ENCODE measurements at regions not wholly inside any gene's neighbourhood (a gene's known extent, or its start where the extent isn't known, plus 50 kb on each side); places are given as distances from the start of the nearest gene placed in this dataset.

GRCh38 chr10:113446739-113447138 lies 106.1 kb upstream of the HABP2 start:
- no peak for DNase-seq

- no peak for DNase-seq
Measured at GRCh38 chr10:113447278-113447677, 105.6 kb upstream of the HABP2 start.

GRCh38 chr10:113449006-113449695 lies 103.7 kb upstream of the HABP2 start:
- no peak for DNase-seq

- DNase-seq: no peak
Measured at GRCh38 chr10:113450046-113450804, 102.6 kb upstream of the HABP2 start.

GRCh38 chr10:113450906-113451305 lies 101.9 kb upstream of the HABP2 start:
- no peak for DNase-seq

- DNase-seq: no peak
Measured at GRCh38 chr10:113452146-113452845, 100.6 kb upstream of the HABP2 start.

GRCh38 chr10:113453351-113453750 lies 99.5 kb upstream of the HABP2 start:
- DNase-seq: no peak

GRCh38 chr10:113454341-113455061 lies 98.4 kb upstream of the HABP2 start:
- no peak for DNase-seq

- DNase-seq: no peak
Measured at GRCh38 chr10:113455947-113456346, 96.9 kb upstream of the HABP2 start.

GRCh38 chr10:113456741-113457140 lies 96.1 kb upstream of the HABP2 start:
- no peak for DNase-seq

- no peak for DNase-seq
Measured at GRCh38 chr10:113457408-113457807, 95.4 kb upstream of the HABP2 start.

GRCh38 chr10:113458451-113458850 lies 94.4 kb upstream of the HABP2 start:
- DNase-seq: no peak

- no peak for DNase-seq
Measured at GRCh38 chr10:113458944-113459343, 93.9 kb upstream of the HABP2 start.

- no peak for DNase-seq
Measured at GRCh38 chr10:113459626-113460280, 93.1 kb upstream of the HABP2 start.

- DNase-seq: no peak
Measured at GRCh38 chr10:113463083-113463482, 89.8 kb upstream of the HABP2 start.

GRCh38 chr10:113463777-113464176 lies 89.1 kb upstream of the HABP2 start:
- no peak for DNase-seq

- no peak for DNase-seq
Measured at GRCh38 chr10:113469796-113470195, 83.1 kb upstream of the HABP2 start.

- no peak for DNase-seq
Measured at GRCh38 chr10:113470372-113471240, 82.2 kb upstream of the HABP2 start.

GRCh38 chr10:113471241-113471996 lies 81.4 kb upstream of the HABP2 start:
- DNase-seq: no peak

GRCh38 chr10:113473011-113473410 lies 79.8 kb upstream of the HABP2 start:
- DNase-seq: no peak

- DNase-seq: no peak
Measured at GRCh38 chr10:113473851-113474250, 79.0 kb upstream of the HABP2 start.
